NB4 (cell line): ENCODE measurements at regions not wholly inside any gene's neighbourhood (a gene's known extent, or its start where the extent isn't known, plus 50 kb on each side); places are given as distances from the start of the nearest gene placed in this dataset.

Experiments
- DNase-seq: peaks from one replicate; pipeline ENCODE4 v3.0.0; 2010; ENCODE audit warnings: low read depth
- H3K4me3 ChIP-seq: one replicate; pipeline ENCODE4 v1.5.1; 2011; ENCODE audit warnings: mild to moderate bottlenecking, low read depth, low read length, moderate library complexity
- CTCF ChIP-seq: IDR thresholded peaks from one replicate; pipeline ENCODE4 v1.5.1; 2012; ENCODE audit warnings: low read depth, low read length
- MAX ChIP-seq: IDR thresholded peaks from 2 replicates; pipeline ENCODE4 v1.6.1; 2011; ENCODE audit warnings: low read depth, low read length
- MYC ChIP-seq: IDR thresholded peaks from 2 replicates; pipeline ENCODE4 v1.6.1; 2011; ENCODE audit warnings: low read depth, low read length
- POLR2A ChIP-seq: IDR thresholded peaks from 2 replicates; pipeline ENCODE4 v1.6.1; 2011; ENCODE audit warnings: mild to moderate bottlenecking; ENCODE audit not compliant: insufficient read length; ENCODE audit errors: extremely low read depth

- TF ChIP-seq MYC: no peak
- TF ChIP-seq MAX: no peak
- no peak for TF ChIP-seq CTCF
- TF ChIP-seq POLR2A: no peak
- peak; percentile 7 for DNase-seq
Measured at GRCh38 chr10:83603708-83604107, 535.6 kb upstream of the GHITM start.

GRCh38 chr10:83605783-83606630, 533.3 kb upstream of the GHITM start:
- H3K4me3 ChIP-seq: no peak overlapping the region
- TF ChIP-seq POLR2A (no peak), CTCF (no peak), MAX (no peak), MYC (no peak)
- DNase-seq: no peak

More at GRCh38 chr10:83603708-83604107, 535.6 kb upstream of the GHITM start:
- no peak overlapping the region for H3K4me3 ChIP-seq

GRCh38 chr10:83607959-83608745, 531.2 kb upstream of the GHITM start:
- no peak for TF ChIP-seq CTCF
- TF ChIP-seq MYC: no peak
- TF ChIP-seq POLR2A: no peak
- TF ChIP-seq MAX: no peak
- H3K4me3 ChIP-seq: no peak overlapping the region
- DNase-seq: no peak

GRCh38 chr10:83612050-83612449, 527.3 kb upstream of the GHITM start:
- H3K4me3 ChIP-seq: no peak overlapping the region
- no peak for DNase-seq
- TF ChIP-seq POLR2A: no peak
- no peak for TF ChIP-seq CTCF
- no peak for TF ChIP-seq MYC
- no peak for TF ChIP-seq MAX

GRCh38 chr10:83612746-83613145, 526.6 kb upstream of the GHITM start:
- TF ChIP-seq POLR2A (no peak), MYC (no peak), MAX (no peak), CTCF (no peak)
- no peak for DNase-seq
- H3K4me3 ChIP-seq: no peak overlapping the region
